GM23338 (cell line): ENCODE measurements at regions not wholly inside any gene's neighbourhood (a gene's known extent, or its start where the extent isn't known, plus 50 kb on each side); places are given as distances from the start of the nearest gene placed in this dataset.

Experiments used
- ATAC-seq: fragments of 200-7000 bp; cut with Tn5 transposase; 3 replicates; pipeline ENCODE4 v1.9.1; 2020
- DNase-seq: peaks from one replicate; pipeline ENCODE4 v3.0.0-alpha.2; 2015; ENCODE audit warnings: low spot score
- H2AFZ ChIP-seq: fragments of 200-600 bp; sonication (generic); 2 replicates; pipeline ENCODE4 v1.8.0; 2016; ENCODE audit warnings: antibody characterized with exemption, mild to moderate bottlenecking, moderate library complexity
- H3F3A ChIP-seq: fragments of 200-600 bp; sonication (generic); replicated peaks from 2 replicates; pipeline ENCODE4 v1.8.0; 2017; ENCODE audit warnings: antibody characterized with exemption, mixed run types, low read depth
- H3K27ac ChIP-seq: fragments of 200-600 bp; sonication (generic); 2 replicates; pipeline ENCODE4 v1.6.1; 2016; ENCODE audit warnings: low read depth
- H3K27me3 ChIP-seq: fragments of 200-600 bp; sonication (generic); 2 replicates; pipeline ENCODE4 v1.8.0; 2016; ENCODE audit warnings: mild to moderate bottlenecking, mixed run types, moderate library complexity; ENCODE audit not compliant: insufficient read depth
- H3K36me3 ChIP-seq: fragments of 200-600 bp; sonication (generic); 2 replicates; pipeline ENCODE4 v1.8.0; 2016; ENCODE audit warnings: mild to moderate bottlenecking; ENCODE audit not compliant: insufficient read depth
- H3K4me1 ChIP-seq: fragments of 200-600 bp; sonication (generic); 2 replicates; pipeline ENCODE4 v1.8.0; 2016; ENCODE audit warnings: mild to moderate bottlenecking, moderate library complexity; ENCODE audit not compliant: insufficient read depth
- H3K4me2 ChIP-seq: fragments of 200-600 bp; sonication (generic); 2 replicates; pipeline ENCODE4 v1.7.1; 2017; ENCODE audit warnings: mixed run types
- H3K4me3 ChIP-seq: fragments of 200-600 bp; sonication (generic); 2 replicates; pipeline ENCODE4 v1.6.1; 2016; ENCODE audit warnings: mixed run types
- H3K79me2 ChIP-seq: fragments of 200-600 bp; sonication (generic); replicated peaks from 2 replicates; pipeline ENCODE4 v1.8.0; 2017; ENCODE audit warnings: mild to moderate bottlenecking; ENCODE audit not compliant: insufficient read depth
- H3K9me2 ChIP-seq: fragments of 200-600 bp; sonication (generic); 2 replicates; pipeline ENCODE4 v1.8.0; 2017; ENCODE audit not compliant: insufficient read depth
- H4K20me1 ChIP-seq: fragments of 200-600 bp; sonication (generic); replicated peaks from 2 replicates; pipeline ENCODE4 v1.8.0; 2017; ENCODE audit warnings: mild to moderate bottlenecking; ENCODE audit not compliant: insufficient read depth
- H3K27ac Mint-ChIP-seq: 2 replicates; pipeline ENCODE4 v1.8.0; 2020; ENCODE audit warnings: inconsistent platforms, mild to moderate bottlenecking, moderate library complexity, mixed read lengths
- H3K27me3 Mint-ChIP-seq: 3 replicates; pipeline ENCODE4 v1.8.0; 2022; ENCODE audit warnings: low read depth, mild to moderate bottlenecking, moderate library complexity, mixed read lengths, inconsistent platforms; ENCODE audit not compliant: insufficient read depth, poor library complexity
- H3K36me3 Mint-ChIP-seq: 3 replicates; pipeline ENCODE4 v1.8.0; 2021; ENCODE audit warnings: low read depth, mild to moderate bottlenecking, inconsistent platforms, moderate library complexity, mixed read lengths
- H3K4me1 Mint-ChIP-seq: 3 replicates; pipeline ENCODE4 v1.8.0; 2020; ENCODE audit warnings: mild to moderate bottlenecking, inconsistent platforms, mixed read lengths
- H3K4me3 Mint-ChIP-seq: 3 replicates; pipeline ENCODE4 v1.8.0; 2021; ENCODE audit warnings: moderate library complexity, mild to moderate bottlenecking, inconsistent platforms, mixed read lengths
- H3K9me3 Mint-ChIP-seq: 3 replicates; pipeline ENCODE4 v1.8.0; 2020; ENCODE audit warnings: moderate library complexity, mild to moderate bottlenecking, inconsistent platforms, mixed read lengths
- CREB1 ChIP-seq: fragments of 250-450 bp; sonication (Bioruptor Pico); IDR thresholded peaks from 2 replicates; pipeline ENCODE4 v1.5.0; 2020; ENCODE audit warnings: low read depth, mild to moderate bottlenecking, moderate library complexity
- CTCF ChIP-seq, 2 experiments: fragments of 200-600 bp in 1 of 2; sonication (generic) in 1 of 2; conservative IDR thresholded peaks; 2 replicates each; pipeline versions ENCODE4 v1.5.1 to v1.6.1; 2016 to 2017; ENCODE audit warnings: antibody characterized with exemption in 2 of 2, low read depth in 2 of 2, mild to moderate bottlenecking in 2 of 2, moderate library complexity in 1 of 2
- ETS1 ChIP-seq: IDR thresholded peaks from 2 replicates; pipeline ENCODE4 v1.6.1; 2016; ENCODE audit warnings: antibody characterized with exemption
- EZH2phosphoT487 ChIP-seq: fragments of 200-600 bp; sonication (generic); IDR thresholded peaks from one replicate; pipeline ENCODE4 v1.8.1; 2018; ENCODE audit warnings: antibody characterized with exemption; ENCODE audit not compliant: unreplicated experiment
- JUNB ChIP-seq: IDR thresholded peaks from one replicate; pipeline ENCODE4 v1.6.1; 2016; ENCODE audit warnings: antibody characterized with exemption; ENCODE audit not compliant: unreplicated experiment
- NANOG ChIP-seq: IDR thresholded peaks from 2 replicates; pipeline ENCODE4 v1.6.1; 2016; ENCODE audit warnings: antibody characterized with exemption, borderline replicate concordance
- STAT1 ChIP-seq: IDR thresholded peaks from one replicate; pipeline ENCODE4 v1.6.1; 2016; ENCODE audit warnings: antibody characterized with exemption; ENCODE audit not compliant: unreplicated experiment
- ZNF331 ChIP-seq: fragments of 250-450 bp; sonication (Bioruptor Pico); IDR thresholded peaks from 2 replicates; pipeline ENCODE4 v1.5.0; 2020; ENCODE audit warnings: low read depth, mild to moderate bottlenecking, moderate library complexity
- ZNF462 ChIP-seq: fragments of 250-450 bp; sonication (Bioruptor Pico); IDR thresholded peaks from 2 replicates; pipeline ENCODE4 v1.5.0; 2020; ENCODE audit warnings: mild to moderate bottlenecking, moderate library complexity

GRCh38 chr7:149662591-149663095 is 110.7 kb downstream of the ZNF467 start:
- H3F3A ChIP-seq = no peaks in the 10 kb centered on the region
- H2AFZ ChIP-seq = 0 out of 2 replicates have a peak overlapping the region, but pooled peaks have one; percentile 6
- no peaks in the 10 kb centered on the region for H3K79me2 ChIP-seq
- no peak overlapping the region for H3K4me3 ChIP-seq
- ATAC-seq (peak; percentile 99), DNase-seq (peak; percentile 95)
- H3K27ac ChIP-seq = no peak overlapping the region
- peak; percentile 84 to 91 for TF ChIP-seq CTCF (conservative IDR thresholded peaks at IDR 0.05; ENCODE audit: low read depth in 2 of 2)
- no peak for TF ChIP-seq ZNF331
- H3K4me1 ChIP-seq = no peaks in the 10 kb centered on the region
- H4K20me1 ChIP-seq = no peaks in the 10 kb centered on the region
- Mint-ChIP-seq H3K9me3 (no peaks in the 10 kb centered on the region; the same call in none of the 3 replicates), H3K36me3 (no peaks in the 10 kb centered on the region), H3K27ac (peak overlapping the region; percentile 71; the same call in 1 of the 2 replicates), H3K4me1 (peaks cover 11% of the 10 kb centered on the region), H3K27me3 (peaks cover 10% of the 10 kb centered on the region), H3K4me3 (no peak overlapping the region)
- no peak overlapping the region for H3K4me2 ChIP-seq
- H3K9me2 ChIP-seq = no peaks in the 10 kb centered on the region
- no peaks in the 10 kb centered on the region for H3K36me3 ChIP-seq
- no peaks in the 10 kb centered on the region for H3K27me3 ChIP-seq

GRCh38 chr7:149655784-149656183 is 117.6 kb downstream of the ZNF467 start:
- Mint-ChIP-seq H3K4me1 (no peaks in the 10 kb centered on the region), H3K27ac (no peak overlapping the region)
- TF ChIP-seq NANOG = no peak
- TF ChIP-seq ZNF462 (CRISPR knock-in tag) = no peak
- no peak for TF ChIP-seq ETS1
- TF ChIP-seq EZH2phosphoT487 = no peak
- no peak for TF ChIP-seq ZNF331
- TF ChIP-seq STAT1 = no peak
- no peak for TF ChIP-seq JUNB
- no peak for TF ChIP-seq CREB1

More at GRCh38 chr7:149655784-149656183, 117.6 kb downstream of the ZNF467 start:
- Histone ChIP-seq H3K36me3 (no peaks in the 10 kb centered on the region), H3K27ac (no peak overlapping the region), H3F3A (no peaks in the 10 kb centered on the region), H3K9me2 (no peaks in the 10 kb centered on the region), H3K79me2 (no peaks in the 10 kb centered on the region), H4K20me1 (no peaks in the 10 kb centered on the region), H3K4me1 (no peaks in the 10 kb centered on the region), H2AFZ (no peak overlapping the region), H3K27me3 (no peaks in the 10 kb centered on the region), H3K4me3 (no peak overlapping the region), H3K4me2 (no peak overlapping the region)
- ATAC-seq = no peak
- Mint-ChIP-seq H3K4me3 (no peak overlapping the region), H3K36me3 (peaks cover 7% of the 10 kb centered on the region), H3K9me3 (peaks cover 30% of the 10 kb centered on the region), H3K27me3 (peaks cover 3% of the 10 kb centered on the region)
- DNase-seq = no peak
